Right lung (tissue), 2 donors: ENCODE measurements at regions not wholly inside any gene's neighbourhood (a gene's known extent, or its start where the extent isn't known, plus 50 kb on each side); places are given as distances from the start of the nearest gene placed in this dataset.

Experiments used
- DNase-seq, 2 donors: peaks; one replicate each; pipeline ENCODE4 v3.0.0-alpha.2; 2013

GRCh38 chr16:52052818-52053217 lies 494.1 kb downstream of the TOX3 start:
- DNase-seq, result no peak

GRCh38 chr16:52051414-52052172 lies 495.4 kb downstream of the TOX3 start:
- DNase-seq, result no peak

GRCh38 chr16:52050418-52050817 lies 496.5 kb downstream of the TOX3 start:
- DNase-seq, result no peak

DNA sequence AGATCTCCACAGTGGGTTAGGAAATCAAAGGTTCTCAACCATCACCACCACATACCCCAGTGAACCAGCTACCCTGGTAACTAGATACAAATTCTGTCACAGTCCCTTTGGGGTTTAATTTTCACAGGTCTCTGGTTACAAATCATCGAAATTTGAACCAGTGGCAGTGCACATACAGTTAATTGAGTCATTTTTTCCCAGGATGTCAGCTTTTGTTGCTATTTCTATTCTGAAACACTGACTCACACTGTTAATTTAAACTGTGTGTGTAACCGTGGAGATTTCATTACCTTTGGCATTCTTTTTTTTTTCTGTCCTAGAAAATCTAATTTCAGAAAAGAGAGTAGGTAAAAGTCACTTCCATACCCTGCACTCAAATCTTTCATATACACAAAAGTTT lies 511.5 kb downstream of the TOX3 start:
- DNase-seq, result no peak

- no peak for DNase-seq
Observed at GRCh38 chr16:52034830-52035229, 512.1 kb downstream of the TOX3 start.

- no peak for DNase-seq
Observed at GRCh38 chr16:52033992-52034391, 513.0 kb downstream of the TOX3 start.

GRCh38 chr16:52022980-52023379 lies 524.0 kb downstream of the TOX3 start:
- DNase-seq, result no peak

DNA sequence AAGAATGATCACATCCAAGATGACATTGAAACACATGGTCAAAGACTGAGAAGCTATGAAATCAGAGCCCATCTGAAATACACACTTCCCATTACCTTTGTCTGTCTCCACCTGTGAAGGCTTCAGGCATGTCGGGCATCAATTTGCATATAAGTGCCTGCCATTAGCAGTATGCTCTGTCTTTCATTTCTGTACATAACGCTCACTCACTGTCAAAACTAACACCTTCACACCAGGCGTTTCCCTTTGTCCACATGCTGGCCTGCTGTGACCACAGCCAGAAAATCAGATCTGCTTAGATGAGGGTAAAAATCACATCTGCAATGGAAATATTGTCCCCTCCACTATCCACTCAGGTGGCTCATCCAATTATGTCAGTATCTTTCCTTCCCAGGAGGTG lies 524.8 kb downstream of the TOX3 start:
- no peak for DNase-seq

- DNase-seq, result no peak
Observed at GRCh38 chr16:52016387-52016786, 530.6 kb downstream of the TOX3 start.

- no peak for DNase-seq
Observed at GRCh38 chr16:52005551-52005950, 541.4 kb downstream of the TOX3 start.

GRCh38 chr16:52004343-52004742 lies 542.6 kb downstream of the TOX3 start:
- DNase-seq, result no peak

DNA sequence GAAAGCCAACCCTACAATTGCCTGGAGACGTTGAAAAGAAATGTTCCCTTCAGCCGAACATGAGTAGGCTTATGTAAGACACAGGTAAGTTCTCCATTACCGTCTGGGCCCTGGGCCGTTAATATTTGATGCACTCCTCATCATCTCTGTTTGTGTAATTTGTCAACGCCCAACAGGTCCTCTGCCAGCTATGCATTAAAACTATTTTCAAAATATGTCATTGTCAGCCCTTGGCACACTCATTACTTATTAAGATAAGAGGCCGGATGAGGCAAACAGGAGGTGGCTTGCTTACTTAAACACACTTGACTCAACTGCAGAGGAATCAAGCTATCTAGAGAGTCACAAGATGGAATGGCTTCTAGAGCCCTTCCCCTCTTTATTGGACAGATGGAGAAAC lies 544.9 kb downstream of the TOX3 start:
- DNase-seq, result no peak

DNA sequence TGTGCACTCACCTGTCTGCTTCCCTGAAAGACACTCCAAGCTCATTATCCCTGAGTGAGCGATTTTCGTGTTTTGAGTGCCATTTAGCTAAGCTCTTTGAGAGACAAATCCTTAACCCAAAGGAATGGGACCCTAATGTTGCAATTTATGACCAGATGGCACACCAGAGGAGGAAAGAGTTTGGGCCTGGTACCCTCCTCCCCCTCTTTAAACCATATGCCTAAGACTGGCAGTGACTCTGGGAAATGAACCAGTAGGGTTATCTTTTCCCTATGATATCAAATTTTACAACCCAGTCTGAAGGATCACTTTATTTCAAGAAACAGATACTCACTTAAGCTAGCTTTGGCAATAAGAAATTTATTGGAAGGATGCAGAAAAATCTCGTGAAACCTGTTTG lies 550.4 kb downstream of the TOX3 start:
- DNase-seq, result no peak

- DNase-seq, result peak; percentile 80 to 81
Observed at GRCh38 chr16:51994597-51994996, 552.3 kb downstream of the TOX3 start.

DNA sequence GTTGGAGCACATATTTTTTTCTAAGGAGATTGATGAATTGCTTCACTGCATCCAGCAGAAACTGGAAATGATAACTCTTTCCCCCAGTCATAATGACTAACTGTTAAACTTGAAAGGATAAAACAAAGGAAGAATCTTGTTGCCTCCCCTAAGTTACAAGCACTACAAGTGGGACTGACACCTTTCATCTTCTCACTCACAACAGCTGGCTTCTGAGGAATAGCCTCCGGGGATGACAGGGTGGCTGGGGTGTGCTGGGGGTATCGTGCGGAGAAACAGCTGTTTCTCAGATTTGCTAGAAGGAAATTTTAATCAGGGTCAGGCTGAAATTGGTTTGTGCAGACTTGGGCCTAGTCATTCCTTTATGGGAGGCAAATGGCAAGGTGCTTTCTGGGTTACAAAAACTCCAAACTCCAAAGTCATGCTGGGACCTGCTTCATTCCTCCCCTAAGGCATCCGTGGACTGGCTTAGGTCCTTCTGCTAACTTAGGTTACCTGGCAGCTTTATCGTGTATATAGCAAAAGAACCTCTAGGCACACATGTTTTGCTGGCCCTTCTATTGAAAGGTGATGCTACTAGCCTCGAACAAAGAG lies 557.2 kb downstream of the TOX3 start:
- DNase-seq, result no peak

DNA sequence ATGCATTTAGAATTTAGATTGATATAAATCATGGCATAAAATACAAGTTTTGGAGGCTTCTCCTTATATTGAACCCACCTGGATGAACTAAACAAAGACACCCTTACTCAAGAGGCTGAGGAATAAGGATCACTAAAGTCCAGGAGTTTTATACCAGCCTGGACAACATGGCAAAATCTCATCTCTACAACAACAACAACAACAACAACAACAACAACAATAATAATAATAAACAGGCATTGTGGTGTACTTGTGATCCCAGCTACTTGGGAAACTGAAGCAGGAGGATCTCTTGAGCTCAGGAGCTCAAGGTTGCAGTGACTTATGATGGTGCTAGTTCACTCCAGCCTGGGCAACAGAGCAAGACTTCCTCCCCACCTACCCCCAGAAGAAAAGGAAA lies 558.0 kb downstream of the TOX3 start:
- DNase-seq, result no peak

DNA sequence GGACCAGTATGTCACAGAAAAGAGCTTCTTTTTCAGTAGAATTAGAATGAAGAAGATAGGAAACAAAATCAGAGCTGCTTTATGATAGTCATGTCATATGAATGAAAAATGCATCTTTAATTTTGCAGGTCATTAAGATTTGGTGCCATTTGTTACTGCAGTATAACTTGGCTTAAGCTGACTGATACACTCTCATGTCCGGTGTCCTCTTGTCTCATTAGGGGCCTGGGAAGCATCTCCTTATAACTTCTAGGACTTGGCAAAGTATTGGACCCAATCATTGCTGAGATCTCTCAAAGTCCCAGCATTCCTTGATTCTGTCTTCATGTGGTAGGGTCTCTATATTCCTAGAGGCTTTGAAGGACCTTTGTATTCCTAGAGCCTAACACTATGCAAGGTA lies 559.4 kb downstream of the TOX3 start:
- DNase-seq, result no peak

DNA sequence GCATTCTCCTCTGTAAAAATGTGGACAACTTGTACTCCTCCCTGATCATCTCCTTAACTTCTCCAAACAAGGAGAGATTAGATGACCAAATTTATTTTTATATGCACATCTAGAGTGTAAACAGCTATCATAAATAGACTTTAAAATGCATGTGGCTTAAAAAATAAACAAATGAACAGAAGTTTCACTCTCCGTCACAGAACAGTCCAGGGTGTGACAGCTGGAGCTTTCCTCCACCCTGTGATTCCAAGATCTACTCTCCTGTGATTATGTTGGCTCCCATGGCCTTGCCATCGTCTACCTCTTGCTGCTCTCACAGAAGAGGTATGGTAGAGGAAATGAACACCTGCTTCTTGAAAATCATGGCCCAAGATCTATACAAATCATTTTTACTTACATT lies 560.2 kb downstream of the TOX3 start:
- no peak for DNase-seq

GRCh38 chr16:51986301-51986700 lies 560.6 kb downstream of the TOX3 start:
- no peak for DNase-seq

GRCh38 chr16:51985126-51985525 lies 561.8 kb downstream of the TOX3 start:
- no peak for DNase-seq

- no peak for DNase-seq
Observed at GRCh38 chr16:51984395-51984794, 562.5 kb downstream of the TOX3 start.

GRCh38 chr16:51982715-51983680 lies 563.9 kb downstream of the TOX3 start:
- DNase-seq, result peak; percentile 49 to 58

GRCh38 chr16:51981725-51982124 lies 565.2 kb downstream of the TOX3 start:
- DNase-seq, result no peak
